Choroid plexus epithelial cell (primary cell): ENCODE measurements at regions not wholly inside any gene's neighbourhood (a gene's known extent, or its start where the extent isn't known, plus 50 kb on each side); places are given as distances from the start of the nearest gene placed in this dataset.

ENCODE experiments used
- DNase-seq: peaks from one replicate; pipeline ENCODE4 v3.0.0-alpha.2; 2010; ENCODE audit warnings: low read depth
- H3K4me3 ChIP-seq: 2 replicates; pipeline ENCODE4 v1.5.1; 2011; ENCODE audit warnings: low read depth, mild to moderate bottlenecking, control low read depth, low read length, moderate library complexity
- TF ChIP-seq, protein P1 (sequence below): conservative IDR thresholded peaks from 2 replicates; pipeline ENCODE4 v1.5.1; 2011; ENCODE audit warnings: low read depth, mild to moderate bottlenecking, control low read depth, inconsistent platforms, low read length, moderate library complexity

DNA sequence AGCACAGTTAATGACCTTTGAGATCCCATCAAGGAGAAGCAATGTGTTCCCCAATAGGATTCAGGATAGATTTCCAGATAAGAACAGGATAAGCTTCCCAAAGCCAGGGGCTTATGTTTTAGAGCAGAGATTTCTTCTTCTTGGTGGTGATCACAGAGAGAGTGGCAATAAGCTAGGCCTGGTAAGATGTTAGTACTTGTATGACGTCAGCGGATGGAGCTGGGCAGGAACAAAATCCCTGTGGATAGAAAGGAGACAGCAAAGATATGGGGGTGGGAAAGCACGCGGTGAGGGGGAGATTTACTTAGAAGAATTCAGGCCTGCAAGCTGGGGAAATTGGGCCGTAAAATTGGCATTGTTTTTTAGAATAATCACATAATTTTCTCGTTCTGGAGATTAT, 323.0 kb downstream of the MTX2 start:
- TF ChIP-seq, protein P1, sequence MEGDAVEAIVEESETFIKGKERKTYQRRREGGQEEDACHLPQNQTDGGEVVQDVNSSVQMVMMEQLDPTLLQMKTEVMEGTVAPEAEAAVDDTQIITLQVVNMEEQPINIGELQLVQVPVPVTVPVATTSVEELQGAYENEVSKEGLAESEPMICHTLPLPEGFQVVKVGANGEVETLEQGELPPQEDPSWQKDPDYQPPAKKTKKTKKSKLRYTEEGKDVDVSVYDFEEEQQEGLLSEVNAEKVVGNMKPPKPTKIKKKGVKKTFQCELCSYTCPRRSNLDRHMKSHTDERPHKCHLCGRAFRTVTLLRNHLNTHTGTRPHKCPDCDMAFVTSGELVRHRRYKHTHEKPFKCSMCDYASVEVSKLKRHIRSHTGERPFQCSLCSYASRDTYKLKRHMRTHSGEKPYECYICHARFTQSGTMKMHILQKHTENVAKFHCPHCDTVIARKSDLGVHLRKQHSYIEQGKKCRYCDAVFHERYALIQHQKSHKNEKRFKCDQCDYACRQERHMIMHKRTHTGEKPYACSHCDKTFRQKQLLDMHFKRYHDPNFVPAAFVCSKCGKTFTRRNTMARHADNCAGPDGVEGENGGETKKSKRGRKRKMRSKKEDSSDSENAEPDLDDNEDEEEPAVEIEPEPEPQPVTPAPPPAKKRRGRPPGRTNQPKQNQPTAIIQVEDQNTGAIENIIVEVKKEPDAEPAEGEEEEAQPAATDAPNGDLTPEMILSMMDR = no peak
- no peak overlapping the region for H3K4me3 ChIP-seq
- DNase-seq = no peak

GRCh38 chr2:176595986-176596385, 326.7 kb downstream of the MTX2 start:
- TF ChIP-seq, protein P1 = no peak
- peak; percentile 56 for DNase-seq
- H3K4me3 ChIP-seq = no peak overlapping the region

GRCh38 chr2:176597916-176598315, 328.7 kb downstream of the MTX2 start:
- DNase-seq = no peak
- TF ChIP-seq, protein P1 = no peak
- H3K4me3 ChIP-seq = no peak overlapping the region

DNA sequence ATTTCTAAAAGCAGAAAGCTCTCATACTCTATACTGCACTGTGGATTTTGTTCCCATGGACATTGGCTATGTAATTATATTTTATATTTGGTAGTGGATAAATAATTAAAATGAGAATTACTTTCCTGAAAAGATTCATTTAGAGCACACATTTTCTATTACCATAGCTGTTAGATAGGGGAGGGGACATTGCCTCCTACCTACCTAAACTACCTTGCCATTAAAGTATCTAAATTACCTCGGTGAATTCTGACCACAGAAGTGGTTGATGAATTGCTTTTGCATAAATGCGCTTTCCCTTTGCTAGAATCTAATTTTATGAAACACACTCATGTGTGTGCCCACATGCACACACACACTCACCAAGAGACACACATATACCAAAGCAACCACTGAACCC, 329.1 kb downstream of the MTX2 start:
- no peak for DNase-seq
- TF ChIP-seq, protein P1 = no peak
- H3K4me3 ChIP-seq = no peak overlapping the region

- TF ChIP-seq, protein P1 = no peak
- no peak overlapping the region for H3K4me3 ChIP-seq
- DNase-seq = no peak
Observed at GRCh38 chr2:176599796-176600485, 330.7 kb downstream of the MTX2 start.

- TF ChIP-seq, protein P1 = no peak
- H3K4me3 ChIP-seq = no peak overlapping the region
- DNase-seq = no peak
Observed at GRCh38 chr2:176601066-176601465, 331.8 kb downstream of the MTX2 start.

DNA sequence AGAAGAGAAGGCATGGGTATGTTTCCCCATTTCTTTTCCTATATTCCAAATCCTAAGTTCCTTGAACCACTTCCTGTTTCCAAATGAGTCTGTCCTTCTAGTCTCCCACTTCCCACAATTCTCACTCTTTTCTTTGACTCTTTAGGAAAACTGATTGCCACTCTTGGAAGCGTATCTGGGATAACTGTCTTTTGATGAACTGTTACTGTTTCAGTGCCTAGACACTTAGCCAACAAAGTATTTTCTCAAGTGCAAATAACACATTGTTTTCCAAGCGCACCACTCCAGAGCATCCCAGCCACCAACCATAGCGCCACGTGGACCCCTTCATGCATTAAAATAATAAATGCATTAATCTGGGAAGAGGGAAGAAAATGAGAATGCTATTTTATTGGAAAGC, 342.8 kb downstream of the MTX2 start:
- TF ChIP-seq, protein P1 = no peak
- no peak for DNase-seq
- no peak overlapping the region for H3K4me3 ChIP-seq
